Activated T-cell treated with anti-CD3 and anti-CD28 coated beads for 1 hour (primary cell): ENCODE measurements at regions not wholly inside any gene's neighbourhood (a gene's known extent, or its start where the extent isn't known, plus 50 kb on each side); places are given as distances from the start of the nearest gene placed in this dataset.
"Not testable (repeated sequence)": the region's sequence is repeated elsewhere in the genome, so short reads cannot be mapped to it uniquely, and the experiment has no call there.

ENCODE experiments used
- DNase-seq: peaks from one replicate; pipeline ENCODE4 v3.0.0-alpha.2; 2020; ENCODE audit warnings: low read depth

DNA sequence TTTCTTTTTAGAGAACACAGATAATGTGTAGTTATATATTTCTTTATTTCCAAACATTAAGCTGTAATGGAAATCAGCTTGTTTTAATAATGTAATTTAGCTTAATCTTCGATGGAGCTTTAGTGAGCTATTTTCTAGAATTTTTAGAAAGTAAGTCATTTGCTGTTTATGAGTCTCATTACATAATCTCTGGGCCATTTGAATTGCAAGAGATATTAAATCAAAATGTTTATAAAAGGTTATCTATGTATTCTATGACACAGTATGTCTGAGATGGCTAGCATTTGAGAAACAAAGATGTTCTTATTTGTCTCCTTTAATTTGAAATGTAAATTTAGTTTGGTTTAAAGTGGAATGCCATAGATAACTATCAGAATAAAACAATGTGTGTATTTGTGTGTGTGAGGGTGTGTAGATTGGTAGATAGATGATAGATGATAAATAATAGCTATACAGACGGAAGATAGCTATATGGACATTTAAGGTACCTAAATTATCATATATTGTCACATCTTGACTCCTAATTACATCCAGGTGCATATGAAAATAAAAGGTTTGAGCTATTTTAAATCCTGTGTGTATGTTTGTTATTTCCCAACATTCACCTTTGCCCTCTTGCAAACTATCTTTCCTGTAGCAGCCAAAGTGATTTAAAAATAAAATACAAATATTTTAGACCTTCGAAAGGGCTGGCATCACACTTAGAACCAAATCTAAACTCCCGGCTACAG, 478.0 kb upstream of the KLF6 start:
- no peak for DNase-seq

DNA sequence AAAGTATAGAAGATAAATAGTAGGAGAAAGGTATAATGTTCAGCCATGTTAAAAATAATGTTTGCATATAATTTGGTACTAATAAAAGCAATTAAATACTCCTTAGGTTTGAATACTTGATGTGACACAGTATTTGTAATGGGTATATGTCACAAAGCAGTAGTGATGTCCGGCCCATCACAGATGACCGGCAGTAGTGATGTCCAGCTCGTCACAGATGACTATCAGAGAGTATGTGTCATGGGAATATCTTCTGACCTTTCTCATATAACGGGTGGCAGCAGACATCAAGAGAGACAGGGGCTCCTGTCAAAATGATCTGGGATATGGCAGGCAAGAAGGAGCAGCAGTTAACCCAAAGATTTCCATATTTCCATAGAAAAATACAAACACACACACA, 477.4 kb upstream of the KLF6 start:
- DNase-seq: no peak

DNA sequence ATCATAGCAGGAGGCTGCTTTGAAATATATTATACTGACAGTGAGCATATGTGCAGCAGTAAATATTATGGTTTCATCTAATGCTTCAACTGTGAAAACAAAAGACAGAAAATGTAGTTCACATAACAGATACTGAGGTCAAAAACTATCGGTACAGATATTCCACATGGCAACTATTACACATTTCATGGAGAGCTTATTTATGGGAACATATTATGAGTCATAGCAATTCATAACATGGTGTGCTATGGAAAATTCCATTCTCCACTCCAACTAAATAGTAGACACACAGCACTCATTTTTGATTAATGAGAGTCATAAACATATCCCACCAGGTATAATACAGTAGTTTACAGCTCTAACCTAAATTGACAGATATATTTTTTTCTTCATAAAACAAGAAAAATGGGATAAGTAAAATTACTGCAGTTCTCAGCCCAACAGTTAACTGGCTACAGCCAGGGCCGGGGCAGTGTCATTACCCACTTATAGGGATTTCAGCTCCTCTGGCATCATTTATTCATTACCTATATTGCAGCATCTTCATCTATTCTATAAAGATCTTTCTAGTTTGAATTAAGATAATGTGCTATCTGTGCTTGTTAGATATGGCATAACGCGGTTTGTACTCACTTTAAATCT, 475.6 kb upstream of the KLF6 start:
- DNase-seq: no peak

DNA sequence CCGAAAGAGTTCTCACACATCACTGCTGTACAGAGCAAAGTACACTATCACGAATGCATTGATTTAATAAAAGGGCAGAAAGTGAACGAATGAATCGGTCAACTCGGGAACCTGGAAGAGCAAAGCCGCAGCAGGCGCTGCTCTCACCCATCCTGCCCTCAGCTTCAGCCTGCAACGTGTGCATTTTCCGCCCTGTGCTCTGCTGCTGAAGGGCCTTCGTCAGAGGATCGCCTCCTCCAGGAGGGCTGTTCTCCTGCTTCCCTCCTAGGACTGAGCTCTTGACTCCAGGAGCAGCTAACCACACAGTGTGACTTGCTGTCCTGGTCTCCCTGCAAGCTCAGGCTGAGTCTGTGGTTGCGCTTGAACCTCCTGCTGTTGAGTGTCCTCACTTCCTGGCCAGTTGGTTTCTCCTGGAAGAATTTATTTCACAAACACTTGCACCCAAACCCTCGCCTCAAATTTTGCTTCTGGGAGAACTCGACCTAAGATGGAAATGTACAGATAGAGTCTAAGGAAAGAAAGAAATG, 473.0 kb upstream of the KLF6 start:
- no peak for DNase-seq

DNA sequence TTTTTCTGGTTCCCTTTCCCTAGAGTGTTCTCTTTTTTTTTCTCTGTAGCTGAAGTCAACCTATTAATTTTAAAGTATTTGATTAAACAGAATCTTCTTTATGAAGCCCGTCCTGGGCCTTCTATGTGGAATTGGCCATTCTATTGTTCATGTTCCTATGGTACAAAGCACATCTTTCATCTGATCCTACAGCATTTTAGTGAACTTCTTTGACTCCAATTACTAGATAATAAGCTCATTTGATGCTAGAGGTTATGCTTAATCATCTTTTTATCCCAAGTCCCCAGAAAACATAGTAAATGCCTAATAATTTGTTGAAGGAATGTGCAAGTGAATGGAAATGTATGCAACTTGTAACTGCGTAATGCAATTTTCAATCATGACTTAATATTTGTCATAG, 472.0 kb upstream of the KLF6 start:
- no peak for DNase-seq

DNA sequence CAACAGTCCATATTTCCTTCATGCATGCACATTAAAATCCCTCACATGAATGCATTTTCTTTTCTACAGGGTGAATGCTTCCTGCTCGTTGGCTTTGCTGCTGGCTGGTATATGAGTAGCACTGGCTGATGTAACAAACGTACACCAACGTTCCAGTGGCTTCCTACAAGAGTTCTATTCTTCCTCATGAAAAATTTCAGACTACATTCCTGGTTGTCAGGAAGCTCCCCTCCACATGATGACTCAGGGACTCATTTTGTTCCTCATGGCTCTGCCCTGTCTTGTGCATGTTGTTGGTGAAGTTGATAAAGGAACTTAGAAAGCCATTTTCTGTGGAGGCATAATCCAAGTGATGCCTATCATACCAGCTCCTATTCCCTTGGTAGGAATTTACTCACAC, 470.7 kb upstream of the KLF6 start:
- no peak for DNase-seq

DNA sequence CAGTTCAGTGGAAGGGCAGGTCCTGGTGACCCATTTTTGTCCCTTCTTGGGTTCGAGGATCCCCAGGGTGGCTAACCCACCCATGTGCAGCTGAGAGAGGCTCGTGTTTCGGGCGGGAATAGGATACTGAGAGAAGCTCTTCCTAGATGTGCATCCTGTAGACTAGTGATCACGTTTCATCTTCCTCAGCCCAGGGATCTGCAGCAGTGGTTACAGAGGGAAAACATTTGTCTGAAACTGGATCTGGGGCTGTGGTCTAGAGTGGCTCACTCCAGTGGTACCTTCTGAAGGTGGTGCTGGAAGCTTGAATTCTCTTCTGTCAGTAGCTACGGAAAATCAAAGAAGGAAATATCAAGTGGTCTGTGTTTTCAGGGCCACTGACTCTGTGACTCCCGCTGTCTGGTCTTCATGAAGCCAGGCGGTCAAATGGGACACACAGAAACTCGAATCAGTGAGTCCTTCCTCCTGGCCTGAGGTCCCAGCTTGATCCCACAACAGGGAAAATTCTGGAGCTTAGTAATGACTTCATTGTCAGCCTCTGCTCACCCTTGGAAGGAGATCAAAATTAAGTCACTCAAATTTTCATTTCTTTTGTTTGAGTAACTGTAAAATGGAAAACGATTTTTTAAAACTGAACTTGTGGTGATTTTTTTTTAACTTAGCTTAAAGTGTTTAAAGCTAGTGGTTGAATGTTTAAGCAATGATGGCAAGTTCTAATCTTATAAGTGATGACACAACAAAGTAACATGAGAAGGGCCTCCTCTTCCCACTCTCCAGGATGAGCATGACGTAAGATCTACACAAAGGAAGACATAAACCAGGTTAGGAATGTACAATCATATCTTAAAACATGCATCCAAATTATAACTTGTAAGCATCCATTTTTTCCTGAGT, 469.3 kb upstream of the KLF6 start:
- no peak for DNase-seq

DNA sequence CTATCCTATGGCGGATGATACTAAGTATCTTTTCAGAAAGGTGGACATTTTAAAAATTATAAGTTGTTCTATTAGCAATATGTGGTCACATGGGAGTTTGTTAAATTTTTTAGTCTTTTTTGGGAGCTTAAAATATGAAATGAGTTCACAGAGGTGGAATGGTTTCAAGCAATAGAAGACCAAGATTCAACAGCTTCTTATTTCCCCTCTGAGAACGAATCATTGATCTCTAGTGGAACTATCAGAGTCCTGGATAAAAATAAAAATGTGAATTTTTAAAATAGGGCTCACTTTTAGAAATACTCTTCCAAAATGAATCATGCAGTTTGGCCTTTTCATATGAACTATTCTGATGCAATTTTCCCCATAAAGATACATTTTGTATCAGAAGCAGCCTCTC, 467.7 kb upstream of the KLF6 start:
- no peak for DNase-seq

DNA sequence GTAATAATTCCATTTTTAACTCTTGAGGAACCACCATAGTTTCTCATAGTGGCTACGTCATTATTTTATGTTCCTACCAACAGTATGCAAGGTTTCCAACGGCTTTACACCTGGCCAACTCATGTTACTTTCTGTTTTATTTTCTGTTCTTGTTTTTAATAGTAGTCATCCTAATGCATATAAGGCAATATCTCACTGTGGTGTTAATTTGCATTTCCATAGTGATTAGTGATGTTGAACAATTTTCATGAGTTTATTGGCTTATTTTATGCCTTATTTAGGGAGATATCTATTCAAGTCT, 465.5 kb upstream of the KLF6 start:
- no peak for DNase-seq

DNA sequence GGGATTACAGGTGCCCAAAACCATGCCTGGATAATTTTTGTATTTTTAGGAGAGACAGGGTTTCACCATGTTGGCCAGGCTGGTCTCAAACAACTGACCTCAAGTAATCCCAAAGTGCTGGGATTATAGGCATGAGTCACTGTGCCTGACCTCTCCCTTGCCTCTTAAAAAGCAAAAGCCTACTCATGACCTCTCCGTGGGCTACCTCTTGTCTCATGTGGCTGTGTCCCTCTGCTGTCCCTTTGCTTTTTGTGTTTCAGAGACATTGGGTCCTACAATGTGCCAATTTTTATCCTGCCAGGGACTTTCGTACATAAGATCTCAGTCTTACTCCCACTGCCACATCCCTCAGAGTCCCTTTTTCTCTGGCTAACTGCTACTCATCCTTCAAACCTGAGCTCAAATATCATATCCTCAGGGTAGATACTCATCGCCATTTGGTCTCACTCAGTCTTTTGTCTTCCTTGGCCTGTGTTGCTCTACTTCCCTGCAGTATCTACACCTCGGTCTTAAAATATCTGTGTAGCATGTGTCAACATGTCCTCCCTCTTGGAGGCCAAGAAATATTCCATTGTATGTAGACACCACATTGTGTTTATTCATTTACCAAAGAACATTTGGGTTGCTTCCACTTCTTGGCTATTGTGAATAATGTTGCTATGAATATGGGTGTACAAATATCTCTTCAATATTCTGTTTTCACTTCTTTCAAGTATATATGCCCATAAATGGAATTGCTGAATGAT, 465.0 kb upstream of the KLF6 start:
- DNase-seq: no peak

DNA sequence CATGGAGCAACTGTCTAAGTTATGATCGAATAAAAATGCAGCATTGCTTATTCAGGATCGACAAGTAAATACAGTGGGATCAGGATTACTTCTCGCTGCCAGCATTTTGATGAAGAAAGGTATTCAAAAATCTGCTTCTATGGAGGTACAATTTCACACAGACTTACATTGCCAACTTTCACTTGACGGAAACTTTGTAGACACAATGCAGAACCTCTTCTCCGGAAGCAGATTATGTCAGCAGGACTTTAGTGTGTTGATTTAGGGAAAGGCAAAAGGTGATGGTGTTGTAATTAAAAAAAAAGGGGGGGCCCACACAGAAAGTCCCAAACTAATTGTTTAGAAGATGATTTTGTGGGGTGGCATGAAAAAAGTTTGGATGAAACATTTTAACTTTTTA, 462.4 kb upstream of the KLF6 start:
- DNase-seq: no peak

DNA sequence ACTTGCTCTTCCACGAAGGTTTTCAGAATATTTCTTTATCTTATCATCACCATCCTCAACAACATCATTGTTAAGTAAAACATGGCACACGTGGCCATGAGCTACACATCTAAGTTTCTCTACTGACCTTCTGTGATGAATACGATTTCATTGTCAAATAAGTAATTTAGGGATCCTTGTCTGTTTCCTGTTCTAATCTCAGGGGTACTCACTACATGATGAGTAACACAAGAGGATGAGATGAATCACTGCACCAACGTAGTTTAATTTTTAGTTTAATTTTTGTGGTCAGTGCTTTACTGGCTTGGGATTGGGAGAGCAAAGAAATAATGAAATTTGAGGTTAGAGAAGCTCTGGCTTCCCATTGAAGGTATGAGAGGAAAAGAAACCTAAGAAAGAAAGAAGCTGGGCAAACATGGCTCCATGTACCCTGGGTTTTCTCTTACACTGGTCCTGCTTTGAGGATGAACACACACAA, 461.9 kb upstream of the KLF6 start:
- no peak for DNase-seq

DNA sequence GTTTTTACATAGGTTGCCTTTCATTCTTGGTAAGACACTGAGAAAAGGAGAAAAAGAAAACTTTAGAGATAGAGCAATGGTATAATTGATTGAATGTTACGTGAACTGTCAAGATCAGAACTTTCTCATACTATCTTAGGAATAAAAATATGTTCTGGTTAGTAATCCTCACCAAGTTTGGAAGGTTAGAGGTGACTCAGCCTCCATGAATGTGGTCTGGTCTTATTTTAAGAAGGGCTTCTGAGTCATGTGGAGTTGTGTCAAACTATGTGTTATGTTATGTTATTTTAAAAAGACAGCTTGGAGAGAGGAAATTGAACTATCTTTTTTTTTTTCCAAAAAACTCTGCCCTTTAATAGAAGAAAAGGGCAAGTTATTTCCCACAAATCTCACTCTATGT, 458.6 kb upstream of the KLF6 start:
- DNase-seq: no peak

DNA sequence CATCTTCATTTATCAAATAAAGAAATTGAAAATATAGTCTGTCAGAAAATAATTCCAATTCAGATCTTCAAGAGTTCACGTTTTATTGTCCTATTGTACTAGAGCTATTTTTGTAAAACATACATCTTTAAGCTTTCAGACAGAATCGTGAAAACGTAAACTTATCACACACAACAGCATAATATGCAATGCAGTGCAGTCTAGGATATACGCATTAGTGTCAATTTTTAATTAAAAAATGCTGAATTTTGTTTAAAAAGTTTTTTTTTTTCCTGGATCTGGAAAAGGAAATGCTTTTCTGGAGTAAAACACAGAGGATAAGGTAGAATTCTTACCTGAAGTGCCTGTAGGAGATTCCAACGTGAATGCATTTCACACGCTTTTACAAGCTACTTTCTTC, 458.2 kb upstream of the KLF6 start:
- DNase-seq: no peak

DNA sequence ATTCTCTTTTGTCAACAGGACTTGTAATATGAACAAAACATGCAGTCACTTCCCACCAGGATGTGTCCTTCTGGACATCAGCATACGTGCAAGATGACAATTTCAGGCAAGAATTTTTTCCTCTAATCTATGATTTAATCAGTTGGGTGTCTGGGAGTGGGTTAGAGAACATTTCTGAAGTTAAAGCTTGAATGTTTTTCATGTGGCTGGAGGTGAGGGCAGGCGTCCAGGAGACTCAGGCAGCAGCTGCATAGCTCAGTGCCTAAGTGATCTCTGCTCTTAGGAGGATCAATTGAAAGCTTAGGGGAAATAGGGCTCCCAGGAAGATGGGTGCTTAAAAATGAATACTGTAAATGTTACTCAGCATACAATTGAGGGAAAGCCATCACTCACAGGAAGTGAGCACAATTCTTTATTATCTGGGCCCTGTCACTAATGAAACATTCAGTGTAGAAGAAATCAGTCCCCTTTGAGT, 457.6 kb upstream of the KLF6 start:
- DNase-seq: no peak

DNA sequence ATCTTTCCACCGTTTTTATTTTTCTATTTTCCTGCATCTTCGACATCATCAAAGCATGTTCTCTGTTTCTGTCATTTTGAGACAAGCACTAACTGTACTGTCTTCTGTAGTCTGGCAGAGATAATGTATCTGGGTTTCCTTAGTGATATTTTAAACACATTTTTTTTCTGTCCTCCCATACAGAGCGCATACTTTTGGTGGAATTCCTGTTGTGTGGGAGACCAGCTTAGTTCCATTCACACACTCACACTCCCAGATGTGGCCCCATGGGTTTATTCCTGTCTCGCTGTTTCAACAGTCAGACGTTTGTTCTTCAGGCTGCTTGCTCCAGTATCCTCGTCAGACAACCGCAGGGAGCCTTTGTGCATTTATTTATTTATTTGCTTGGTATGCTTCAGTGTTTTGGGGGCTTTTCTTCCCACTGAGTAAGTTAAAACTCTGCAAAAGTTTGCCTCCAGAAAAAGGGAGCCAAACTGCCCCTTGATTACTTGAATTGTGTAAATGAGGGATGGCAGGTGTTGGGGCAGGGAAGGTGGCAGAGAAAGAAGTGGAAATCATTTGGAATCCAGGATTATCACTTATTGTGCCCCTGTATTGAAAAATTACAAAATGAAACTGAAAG, 456.8 kb upstream of the KLF6 start:
- DNase-seq: no peak

DNA sequence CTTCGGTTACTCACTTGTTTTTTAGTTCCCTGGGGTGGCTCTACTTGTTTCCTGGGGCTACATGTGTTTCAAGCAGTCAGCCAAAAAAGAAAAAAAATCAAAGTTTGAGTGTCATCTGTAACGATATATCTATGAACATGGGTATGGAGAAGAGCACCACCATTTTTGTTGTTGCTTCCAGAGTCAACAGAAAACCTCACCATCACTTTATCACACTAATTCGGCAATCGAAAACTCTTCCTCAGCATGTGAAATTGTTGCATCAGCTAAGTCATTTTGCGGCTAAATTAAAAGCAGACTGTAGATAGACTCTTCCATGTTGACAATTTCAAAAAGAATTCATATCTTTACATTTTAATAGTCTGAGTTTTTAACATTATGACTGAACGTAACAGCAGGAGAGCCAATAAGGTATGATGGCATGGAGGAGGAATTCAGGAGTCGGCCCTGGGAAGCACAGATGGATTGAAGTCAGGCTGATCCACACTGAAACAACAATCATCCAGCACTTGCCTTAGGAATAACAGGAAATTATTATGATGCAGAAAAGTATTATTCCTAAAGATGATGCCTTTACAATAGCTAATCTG, 455.7 kb upstream of the KLF6 start:
- no peak for DNase-seq

DNA sequence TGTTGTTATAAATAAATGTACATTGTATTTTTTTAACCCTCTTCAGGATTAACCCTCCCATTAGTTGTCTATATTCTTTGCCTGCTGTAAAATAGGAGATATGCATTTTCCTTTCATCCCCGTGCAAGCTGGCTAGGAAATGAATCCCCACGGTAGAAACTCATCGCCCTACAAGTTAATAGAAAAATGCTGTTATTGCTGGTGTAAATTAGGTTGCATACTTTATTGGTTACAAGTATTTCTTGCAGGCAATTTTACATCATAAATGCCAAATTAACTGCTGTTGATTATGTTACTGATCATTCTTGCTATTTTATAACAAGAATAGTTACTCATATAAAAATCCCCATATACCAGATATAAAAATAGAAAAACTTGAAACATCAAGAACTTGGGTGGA, 454.2 kb upstream of the KLF6 start:
- DNase-seq: no peak

DNA sequence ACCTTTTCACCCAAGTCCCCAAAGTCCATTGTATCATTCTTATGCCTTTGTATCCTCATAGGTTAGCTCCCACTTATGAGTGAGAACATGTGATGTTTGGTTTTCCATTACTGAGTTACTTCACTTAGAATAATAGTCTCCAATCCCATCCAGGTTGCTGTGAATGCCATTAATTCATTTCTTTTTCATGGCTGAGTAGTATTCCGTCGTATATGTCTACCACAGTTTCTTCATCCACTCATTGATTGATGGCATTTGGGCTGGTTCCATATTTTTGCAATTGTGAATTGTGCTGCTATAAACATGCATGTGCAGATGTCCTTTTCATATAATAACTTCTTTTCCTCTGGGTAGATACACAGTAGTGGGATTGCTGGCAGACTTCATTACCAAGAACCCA, 451.9 kb upstream of the KLF6 start:
- not testable (repeated sequence) for DNase-seq

DNA sequence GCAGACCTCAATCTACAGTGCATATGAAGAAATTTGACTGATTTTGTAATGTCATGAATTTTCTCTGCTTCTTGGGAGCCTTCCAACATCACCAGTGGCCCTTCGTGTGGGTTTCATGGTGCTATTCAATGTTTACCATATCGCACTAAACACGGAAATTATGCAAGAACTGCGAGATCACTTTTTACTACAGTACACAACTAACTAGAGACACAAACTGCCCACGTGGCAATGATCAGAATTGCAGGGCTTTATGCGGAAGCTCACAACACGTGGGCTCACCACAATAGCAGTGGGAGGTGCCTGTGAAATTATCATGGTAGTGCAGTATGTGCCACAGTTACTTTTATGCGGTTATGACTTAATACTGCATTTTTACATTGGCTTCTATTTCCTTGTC, 449.7 kb upstream of the KLF6 start:
- DNase-seq: peak; percentile 7

DNA sequence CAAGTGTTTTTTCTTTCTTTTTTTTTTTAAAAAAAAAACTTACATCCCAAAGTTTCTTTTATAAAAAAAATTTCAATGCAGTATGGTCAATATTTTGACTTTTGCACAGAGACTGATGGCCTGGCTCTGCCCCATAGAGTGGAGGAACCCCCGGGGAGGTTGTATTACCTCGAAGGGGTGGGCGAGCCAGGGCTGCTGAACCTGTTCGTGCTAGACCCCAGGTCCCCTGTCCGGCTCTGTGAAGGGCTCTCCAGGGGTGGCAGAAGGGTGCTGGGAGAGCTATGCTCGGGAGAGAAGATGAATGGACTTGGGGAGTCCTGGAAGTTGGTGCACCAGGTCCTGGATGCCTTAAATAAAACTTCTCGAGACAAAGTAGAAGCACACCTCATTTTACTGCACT, 446.4 kb upstream of the KLF6 start:
- no peak for DNase-seq
